Thymus (tissue), 11 donors: ENCODE measurements at regions not wholly inside any gene's neighbourhood (a gene's known extent, or its start where the extent isn't known, plus 50 kb on each side); places are given as distances from the start of the nearest gene placed in this dataset.

Experiments used
- DNase-seq, 9 donors: peaks; one replicate each; pipeline ENCODE4 v3.0.0-alpha.2; 2013; ENCODE audit warnings: low spot score in 9 of 9, low read depth in 6 of 9, missing footprints in 1 of 9
- H3K27ac ChIP-seq, 2 donors: one replicate each; pipeline ENCODE4 v1.5.1; 2013; ENCODE audit warnings: control low read depth in 1 of 2, low read depth in 1 of 2, low read length in 1 of 2, mild to moderate bottlenecking in 1 of 2, moderate library complexity in 1 of 2
- H3K27me3 ChIP-seq, 2 donors: one replicate each; pipeline ENCODE4 v1.5.1; 2013; ENCODE audit warnings: low read length in 1 of 2; ENCODE audit not compliant: control insufficient read depth in 2 of 2, insufficient read depth in 1 of 2
- H3K36me3 ChIP-seq, 2 donors: one replicate each; pipeline ENCODE4 v1.5.1; 2013; ENCODE audit warnings: low read length in 1 of 2, mild to moderate bottlenecking in 1 of 2, moderate library complexity in 1 of 2; ENCODE audit not compliant: control insufficient read depth in 2 of 2, insufficient read depth in 2 of 2
- H3K4me1 ChIP-seq, 2 donors: one replicate each; pipeline ENCODE4 v1.5.1; 2013; ENCODE audit warnings: low read length in 2 of 2; ENCODE audit not compliant: control insufficient read depth in 2 of 2, insufficient read depth in 2 of 2
- H3K4me3 ChIP-seq, 2 donors: one replicate each; pipeline ENCODE4 v1.5.1; 2013; ENCODE audit warnings: low read length in 2 of 2, control low read depth in 1 of 2, mild to moderate bottlenecking in 1 of 2
- H3K9me3 ChIP-seq, 2 donors: one replicate each; pipeline ENCODE4 v1.5.1; 2013; ENCODE audit warnings: low read length in 1 of 2, mild to moderate bottlenecking in 1 of 2; ENCODE audit not compliant: control insufficient read depth in 2 of 2, insufficient read depth in 1 of 2
- WGBS: extraction: QIAGEN DNeasy Blood & Tissue Kit; methylation state at CpG from one replicate; pipeline ENCODE4 v1.1.7; 2013; 5-methylcytosine and 5-hydroxymethylcytosine counted together
- donor health status: healthy.

DNA sequence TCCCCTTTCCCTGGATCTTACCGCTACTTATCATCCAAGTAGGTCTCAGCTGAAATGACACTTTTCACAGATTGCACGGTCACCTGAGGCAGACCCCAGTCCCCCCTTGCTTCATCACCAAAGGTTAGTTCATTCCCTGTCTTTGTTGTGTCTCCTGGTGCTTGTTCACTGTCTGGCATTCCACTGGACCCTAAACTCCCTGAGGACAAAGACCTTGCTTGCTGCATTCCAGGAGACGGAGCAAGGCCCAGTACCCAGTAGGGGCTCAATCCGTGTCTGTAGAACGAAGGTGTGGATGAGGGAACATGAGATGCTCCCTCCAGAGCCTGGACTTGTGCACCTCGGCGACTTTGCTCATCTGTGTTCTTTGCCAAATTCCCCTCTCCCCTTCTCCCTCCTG lies 160.0 kb downstream of the RAB11FIP2 start:
- WGBS: 88% methylated on average over 7 of the region's 7 CpGs
- Histone ChIP-seq H3K9me3 (no peaks in the 10 kb centered on the region), H3K4me1 (no peaks in the 10 kb centered on the region), H3K27ac (no peak overlapping the region), H3K36me3 (no peaks in the 10 kb centered on the region), H3K27me3 (no peaks in the 10 kb centered on the region), H3K4me3 (no peak overlapping the region)
- no peak for DNase-seq

DNA sequence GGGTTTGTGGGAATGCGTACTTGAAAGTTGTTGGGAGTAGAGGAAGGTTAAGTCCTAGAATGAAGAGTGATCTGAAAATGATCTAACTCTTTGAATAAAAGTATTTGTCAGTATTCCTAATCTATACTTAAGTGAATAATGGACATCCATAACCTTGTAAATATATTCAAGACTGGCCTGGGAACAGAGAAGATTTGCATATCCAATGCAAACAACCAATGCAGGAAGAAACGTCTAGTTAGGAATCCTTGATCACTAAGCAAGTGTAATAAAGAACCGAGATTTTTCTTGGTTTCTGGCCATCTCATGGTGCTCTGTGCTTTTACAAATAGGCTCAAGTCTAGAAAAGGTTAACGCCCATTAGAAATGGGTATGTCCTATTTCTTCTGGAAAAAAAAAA lies 157.1 kb downstream of the RAB11FIP2 start:
- Histone ChIP-seq H3K4me1 (no peaks in the 10 kb centered on the region), H3K9me3 (no peaks in the 10 kb centered on the region), H3K27ac (no peak overlapping the region), H3K36me3 (no peaks in the 10 kb centered on the region), H3K4me3 (no peak overlapping the region), H3K27me3 (no peaks in the 10 kb centered on the region)
- no peak for DNase-seq
- WGBS: 91% methylated on average over 4 of the region's 4 CpGs

DNA sequence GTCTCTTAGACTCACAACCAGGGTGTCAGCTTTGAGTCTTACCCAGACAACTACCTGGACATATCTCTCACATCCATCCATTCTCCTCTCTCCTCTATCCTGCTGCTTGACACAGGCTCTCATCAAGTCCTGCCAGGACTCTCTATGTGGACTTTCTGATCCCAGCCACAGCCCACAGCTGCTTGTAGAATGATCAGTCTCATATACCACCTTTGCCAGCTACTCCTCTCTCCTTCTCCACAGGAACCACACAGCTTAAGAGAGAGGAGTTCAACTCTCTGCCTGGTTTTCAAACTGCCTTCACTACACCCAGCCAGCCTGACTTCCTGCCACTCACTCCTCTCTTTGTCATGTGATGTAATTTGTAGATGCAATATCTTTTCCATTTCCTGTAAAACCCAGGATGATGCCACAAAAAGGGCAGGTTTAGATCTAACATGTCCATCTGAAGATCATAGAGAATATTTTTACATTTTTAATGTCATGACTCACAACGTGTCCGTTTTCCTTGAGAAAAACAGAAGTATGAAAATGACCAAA lies 154.0 kb downstream of the RAB11FIP2 start:
- Histone ChIP-seq H3K36me3 (no peaks in the 10 kb centered on the region), H3K9me3 (no peaks in the 10 kb centered on the region), H3K4me3 (no peak overlapping the region), H3K4me1 (no peaks in the 10 kb centered on the region), H3K27me3 (no peaks in the 10 kb centered on the region), H3K27ac (no peak overlapping the region)
- WGBS: 90% methylated on average over 2 of the region's 2 CpGs
- no peak for DNase-seq

DNA sequence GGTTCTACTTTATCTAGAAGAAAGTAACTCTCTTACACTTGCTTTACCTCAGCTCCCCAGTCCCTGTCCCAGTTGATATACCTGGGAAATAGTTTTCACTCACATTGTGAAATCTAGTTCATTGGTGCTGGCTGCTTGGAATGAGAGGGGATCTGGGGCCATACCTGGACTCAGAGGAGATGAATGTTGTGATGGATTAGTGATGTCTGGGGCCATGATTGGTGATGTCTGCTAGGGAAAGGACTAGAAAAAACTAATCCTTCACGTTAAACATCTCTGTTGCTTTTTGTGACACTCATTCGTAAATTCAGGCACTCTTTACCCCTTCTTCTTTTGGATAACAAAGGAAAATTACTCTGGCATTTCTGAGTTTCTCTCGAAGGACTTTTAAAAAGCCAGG lies 152.4 kb downstream of the RAB11FIP2 start:
- no peaks in the 10 kb centered on the region for H3K36me3 ChIP-seq
- DNase-seq: no peak
- no peak overlapping the region for H3K27ac ChIP-seq
- no peaks in the 10 kb centered on the region for H3K27me3 ChIP-seq
- H3K4me1 ChIP-seq: no peaks in the 10 kb centered on the region
- no peaks in the 10 kb centered on the region for H3K9me3 ChIP-seq
- 73% methylated on average over 3 of the region's 3 CpGs for WGBS
- no peak overlapping the region for H3K4me3 ChIP-seq

DNA sequence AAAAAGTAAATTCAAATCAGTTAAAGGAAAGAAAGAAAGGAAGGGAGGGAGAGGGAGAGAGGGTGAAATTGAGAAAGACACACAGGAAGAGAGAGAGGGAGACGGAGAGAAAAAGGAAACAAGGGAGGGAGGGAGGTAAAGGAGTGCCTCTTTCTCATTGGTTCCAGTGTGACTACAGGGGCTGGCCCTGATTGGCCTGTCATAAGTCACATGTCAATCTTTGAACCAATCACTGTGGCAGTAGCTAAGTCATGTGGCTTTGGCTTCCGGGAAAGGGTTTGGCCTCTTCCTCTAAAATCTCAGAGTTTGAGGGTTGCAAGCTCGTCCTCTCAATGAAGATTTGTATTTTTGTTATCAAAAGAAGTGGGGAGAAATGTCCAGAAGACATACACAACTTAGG lies 150.2 kb downstream of the RAB11FIP2 start:
- DNase-seq: no peak
- Histone ChIP-seq H3K36me3 (no peaks in the 10 kb centered on the region), H3K27me3 (no peaks in the 10 kb centered on the region), H3K27ac (no peak overlapping the region), H3K4me3 (no peak overlapping the region), H3K4me1 (no peaks in the 10 kb centered on the region), H3K9me3 (no peaks in the 10 kb centered on the region)
- 79% methylated on average over 3 of the region's 3 CpGs for WGBS

DNA sequence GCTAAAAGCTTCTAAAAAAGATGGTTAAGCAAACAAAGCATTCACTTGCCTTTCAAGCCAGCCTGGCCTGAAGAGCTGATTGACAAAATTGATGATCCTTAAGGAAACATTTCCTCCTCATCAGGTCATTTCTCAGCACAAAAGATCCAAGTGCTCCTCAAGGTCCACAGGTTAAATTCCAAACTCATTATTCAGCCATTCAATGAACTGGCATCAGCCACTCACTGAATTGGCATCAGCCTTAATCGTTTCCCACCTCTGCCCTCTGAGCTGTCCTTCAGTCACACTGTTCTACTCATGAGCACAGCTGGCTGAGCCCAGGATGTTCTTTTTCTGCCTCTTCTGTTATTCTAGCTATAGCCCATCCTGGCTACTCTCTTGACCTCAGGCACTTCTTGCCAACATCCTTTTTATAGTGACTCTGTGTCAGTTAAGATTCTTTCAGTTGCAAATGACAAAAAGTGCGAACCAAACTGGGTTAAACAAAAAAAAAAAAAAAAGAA lies 147.5 kb downstream of the RAB11FIP2 start:
- Histone ChIP-seq H3K27ac (no peak overlapping the region), H3K9me3 (no peaks in the 10 kb centered on the region), H3K4me3 (no peak overlapping the region), H3K36me3 (no peaks in the 10 kb centered on the region), H3K4me1 (no peaks in the 10 kb centered on the region), H3K27me3 (no peaks in the 10 kb centered on the region)
- 59% methylated on average over 2 of the region's 2 CpGs for WGBS
- no peak for DNase-seq

DNA sequence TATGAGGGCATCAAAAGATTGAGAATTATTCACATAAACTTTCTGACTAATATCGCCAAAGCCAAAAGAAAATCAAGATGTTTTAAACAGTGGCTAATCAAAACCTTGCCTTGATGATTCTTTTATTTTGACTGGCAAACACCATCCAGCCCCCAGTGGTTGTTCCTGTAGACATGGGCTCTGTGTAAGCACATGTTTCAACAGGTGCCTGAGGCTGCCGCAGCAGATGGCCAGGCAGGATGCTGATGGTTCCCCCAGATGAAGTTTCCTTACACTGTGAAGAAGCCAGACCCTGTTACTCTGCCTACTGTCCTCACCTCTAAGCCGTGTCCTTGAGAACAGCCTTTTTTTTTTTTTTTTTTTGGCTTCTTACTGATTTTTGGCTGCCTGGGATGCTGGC lies 146.5 kb downstream of the RAB11FIP2 start:
- WGBS: 91% methylated on average over 3 of the region's 3 CpGs
- H3K4me1 ChIP-seq: no peaks in the 10 kb centered on the region
- no peak overlapping the region for H3K4me3 ChIP-seq
- DNase-seq: no peak
- H3K27me3 ChIP-seq: no peaks in the 10 kb centered on the region
- H3K9me3 ChIP-seq: no peaks in the 10 kb centered on the region
- no peaks in the 10 kb centered on the region for H3K36me3 ChIP-seq
- H3K27ac ChIP-seq: no peak overlapping the region

DNA sequence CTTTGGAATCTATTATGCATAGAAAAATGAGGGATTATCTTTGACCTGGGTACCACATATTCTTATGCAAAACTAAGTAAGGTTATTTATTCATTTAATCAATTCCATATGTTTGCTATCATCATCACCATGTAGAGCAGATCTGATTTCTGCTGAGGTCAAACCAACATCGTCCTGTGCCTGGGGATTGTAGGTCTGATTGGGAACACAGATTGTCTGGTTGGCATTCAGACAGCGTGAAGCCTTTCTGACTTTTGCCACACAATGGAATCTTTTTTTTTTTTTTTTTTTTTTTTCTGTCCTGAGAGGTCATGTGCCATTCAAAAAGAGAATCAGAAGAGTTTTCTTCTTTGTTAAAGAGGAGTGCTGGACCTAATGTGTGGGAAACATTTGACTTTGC lies 142.9 kb downstream of the RAB11FIP2 start:
- Histone ChIP-seq H3K4me3 (no peak overlapping the region), H3K9me3 (no peaks in the 10 kb centered on the region), H3K36me3 (no peaks in the 10 kb centered on the region), H3K27me3 (no peaks in the 10 kb centered on the region), H3K27ac (no peak overlapping the region), H3K4me1 (no peaks in the 10 kb centered on the region)
- no peak for DNase-seq
- WGBS: 86% methylated on average over 2 of the region's 2 CpGs

DNA sequence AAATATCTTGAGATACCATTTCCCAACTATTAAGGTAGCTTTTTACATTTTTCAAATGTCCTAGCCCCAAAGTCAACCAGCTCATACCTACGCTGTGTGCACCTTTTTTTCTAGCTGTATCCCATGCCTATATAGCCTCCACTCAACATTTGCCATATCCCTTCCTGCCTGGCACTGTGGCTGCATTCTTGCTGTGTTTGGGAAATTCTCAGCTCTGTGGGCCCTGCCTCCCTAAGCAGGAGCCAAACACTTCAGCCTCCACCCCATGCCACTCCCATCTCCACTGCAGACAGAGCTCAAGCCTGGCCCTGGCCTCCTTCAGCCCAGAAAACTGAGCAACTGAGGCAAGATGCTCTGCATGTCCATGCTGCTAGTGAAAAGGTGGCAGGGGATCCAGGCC lies 141.3 kb downstream of the RAB11FIP2 start:
- WGBS: 90% methylated on average over 1 of the region's 1 CpG
- Histone ChIP-seq H3K27ac (no peak overlapping the region), H3K4me3 (no peak overlapping the region), H3K27me3 (no peaks in the 10 kb centered on the region), H3K36me3 (no peaks in the 10 kb centered on the region), H3K4me1 (no peaks in the 10 kb centered on the region), H3K9me3 (no peaks in the 10 kb centered on the region)
- DNase-seq: no peak

DNA sequence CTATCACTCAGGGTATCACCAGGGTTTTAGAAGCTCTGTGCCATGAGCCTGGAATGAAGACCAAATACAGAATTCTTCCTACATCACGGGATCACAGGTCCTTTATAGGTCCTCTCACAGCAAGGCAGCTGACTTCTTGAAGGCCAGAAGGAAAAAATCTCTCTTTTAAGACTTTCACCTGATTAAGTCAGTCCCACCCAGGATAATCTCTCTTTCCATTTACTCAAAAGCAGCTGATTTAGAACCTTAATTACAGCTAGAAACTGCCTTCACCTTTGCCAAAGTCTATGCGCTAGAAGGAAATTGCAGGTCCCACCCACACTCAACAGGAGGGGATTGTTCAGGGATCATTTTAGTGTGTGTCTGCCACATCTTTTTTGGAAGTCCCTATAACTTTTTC lies 135.1 kb downstream of the RAB11FIP2 start:
- 76% methylated on average over 2 of the region's 2 CpGs for WGBS

More for the DNA sequence above, 135.1 kb downstream of the RAB11FIP2 start:
- Histone ChIP-seq H3K27ac (no peak overlapping the region), H3K9me3 (no peaks in the 10 kb centered on the region), H3K36me3 (no peaks in the 10 kb centered on the region), H3K4me3 (no peak overlapping the region), H3K27me3 (no peaks in the 10 kb centered on the region), H3K4me1 (no peaks in the 10 kb centered on the region)
- DNase-seq: no peak
